ENCODE measurements at regions not wholly inside any gene's neighbourhood (a gene's known extent, or its start where the extent isn't known, plus 50 kb on each side); places are given as distances from the start of the nearest gene placed in this dataset.

GRCh38 chr18:44464398-44465180, 216.1 kb upstream of the SETBP1 start:
- H3K4me3 ChIP-seq (ENCODE audit: low read depth, low read length) = no peak overlapping the region
- TF ChIP-seq, protein P1, sequence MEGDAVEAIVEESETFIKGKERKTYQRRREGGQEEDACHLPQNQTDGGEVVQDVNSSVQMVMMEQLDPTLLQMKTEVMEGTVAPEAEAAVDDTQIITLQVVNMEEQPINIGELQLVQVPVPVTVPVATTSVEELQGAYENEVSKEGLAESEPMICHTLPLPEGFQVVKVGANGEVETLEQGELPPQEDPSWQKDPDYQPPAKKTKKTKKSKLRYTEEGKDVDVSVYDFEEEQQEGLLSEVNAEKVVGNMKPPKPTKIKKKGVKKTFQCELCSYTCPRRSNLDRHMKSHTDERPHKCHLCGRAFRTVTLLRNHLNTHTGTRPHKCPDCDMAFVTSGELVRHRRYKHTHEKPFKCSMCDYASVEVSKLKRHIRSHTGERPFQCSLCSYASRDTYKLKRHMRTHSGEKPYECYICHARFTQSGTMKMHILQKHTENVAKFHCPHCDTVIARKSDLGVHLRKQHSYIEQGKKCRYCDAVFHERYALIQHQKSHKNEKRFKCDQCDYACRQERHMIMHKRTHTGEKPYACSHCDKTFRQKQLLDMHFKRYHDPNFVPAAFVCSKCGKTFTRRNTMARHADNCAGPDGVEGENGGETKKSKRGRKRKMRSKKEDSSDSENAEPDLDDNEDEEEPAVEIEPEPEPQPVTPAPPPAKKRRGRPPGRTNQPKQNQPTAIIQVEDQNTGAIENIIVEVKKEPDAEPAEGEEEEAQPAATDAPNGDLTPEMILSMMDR (IDR thresholded peaks at IDR 0.05; ENCODE audit: insufficient read depth, low read length) = no peak
- peak; percentile 70 for DNase-seq (ENCODE audit: low read depth)

- TF ChIP-seq, protein P1 (IDR thresholded peaks at IDR 0.05; ENCODE audit: insufficient read depth, low read length) = no peak
- H3K4me3 ChIP-seq (ENCODE audit: low read depth, low read length) = no peak overlapping the region
- peak; percentile 80 for DNase-seq (ENCODE audit: low read depth)
Observed at GRCh38 chr18:44465381-44465841, 215.3 kb upstream of the SETBP1 start.

GRCh38 chr18:44466997-44467396, 213.7 kb upstream of the SETBP1 start:
- DNase-seq (ENCODE audit: low read depth) = no peak
- TF ChIP-seq, protein P1 (IDR thresholded peaks at IDR 0.05; ENCODE audit: insufficient read depth, low read length) = no peak
- H3K4me3 ChIP-seq (ENCODE audit: low read depth, low read length) = no peak overlapping the region

DNA sequence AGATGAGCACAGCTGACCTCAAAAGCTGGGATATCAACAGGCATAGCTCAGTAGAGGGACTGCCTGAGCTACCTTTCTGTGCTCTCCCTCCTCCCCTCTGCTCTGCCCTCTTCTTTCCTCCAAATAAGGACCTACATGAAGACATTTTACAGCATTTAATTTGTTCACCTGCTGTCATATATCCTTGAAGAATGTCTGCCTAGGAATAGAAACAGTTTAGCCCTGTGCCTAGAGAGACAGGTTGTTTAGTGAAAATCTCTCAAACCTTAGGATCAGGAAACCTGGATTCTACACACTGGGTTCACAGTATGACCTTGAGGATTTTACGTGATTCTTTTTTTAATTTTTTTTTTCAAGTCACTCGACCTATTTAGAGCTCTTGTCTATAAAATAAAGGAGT, 213.0 kb upstream of the SETBP1 start:
- TF ChIP-seq, protein P1 (IDR thresholded peaks at IDR 0.05; ENCODE audit: insufficient read depth, low read length) = no peak
- DNase-seq (ENCODE audit: low read depth) = no peak
- no peak overlapping the region for H3K4me3 ChIP-seq (ENCODE audit: low read depth, low read length)

- DNase-seq (ENCODE audit: low read depth) = no peak
- no peak overlapping the region for H3K4me3 ChIP-seq (ENCODE audit: low read depth, low read length)
- TF ChIP-seq, protein P1 (IDR thresholded peaks at IDR 0.05; ENCODE audit: insufficient read depth, low read length) = no peak
Observed at GRCh38 chr18:44473394-44474066, 207.2 kb upstream of the SETBP1 start.

DNA sequence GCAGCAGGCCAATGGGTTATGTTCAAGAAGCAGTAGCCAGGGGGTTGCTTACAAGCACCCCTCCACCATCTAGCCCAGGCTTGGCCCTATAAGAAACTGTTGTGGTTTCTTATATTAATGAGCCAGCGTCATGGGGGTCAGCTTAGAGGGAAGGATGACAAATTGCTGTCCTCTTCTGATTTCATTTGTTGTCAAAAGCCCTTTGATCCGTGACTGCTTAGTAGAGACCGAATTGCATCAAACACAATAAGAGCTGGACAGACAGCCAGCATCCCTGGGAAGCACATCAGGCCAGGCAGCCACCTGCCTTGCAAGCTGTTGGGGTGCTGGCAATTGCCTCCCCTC, 206.6 kb upstream of the SETBP1 start:
- no peak overlapping the region for H3K4me3 ChIP-seq (ENCODE audit: low read depth, low read length)
- no peak for DNase-seq (ENCODE audit: low read depth)

More for the DNA sequence above, 206.6 kb upstream of the SETBP1 start:
- TF ChIP-seq, protein P1 (IDR thresholded peaks at IDR 0.05; ENCODE audit: insufficient read depth, low read length) = no peak

Data from fibroblast of the aortic adventitia (primary cell).